GM18508 (cell line): ENCODE measurements at regions not wholly inside any gene's neighbourhood (a gene's known extent, or its start where the extent isn't known, plus 50 kb on each side); places are given as distances from the start of the nearest gene placed in this dataset.

Experiments used
- ATAC-seq: cut with Tn5 transposase; IDR thresholded peaks from one replicate; pipeline ENCODE4 v1.9.1; 2021; ENCODE audit warnings: moderate number of reproducible peaks; ENCODE audit not compliant: insufficient read depth, unreplicated experiment

GRCh38 chr22:47269516-47270088 lies 507.2 kb downstream of the TBC1D22A start:
- ATAC-seq, result no peak

- no peak for ATAC-seq
These were observed 505.2 kb downstream of the TBC1D22A start for GRCh38 chr22:47267513-47268282.

GRCh38 chr22:47266329-47266728 lies 503.9 kb downstream of the TBC1D22A start:
- no peak for ATAC-seq

GRCh38 chr22:47260551-47260950 lies 498.1 kb downstream of the TBC1D22A start:
- no peak for ATAC-seq

- ATAC-seq, result no peak
These were observed 497.5 kb downstream of the TBC1D22A start for GRCh38 chr22:47259990-47260389.

- ATAC-seq, result no peak
These were observed 496.6 kb downstream of the TBC1D22A start for GRCh38 chr22:47259049-47259448.

GRCh38 chr22:47257976-47258375 lies 495.5 kb downstream of the TBC1D22A start:
- ATAC-seq, result no peak

- ATAC-seq, result no peak
These were observed 495.1 kb downstream of the TBC1D22A start for GRCh38 chr22:47257566-47257965.

- ATAC-seq, result no peak
These were observed 489.5 kb downstream of the TBC1D22A start for GRCh38 chr22:47251911-47252310.

- ATAC-seq, result no peak
These were observed 488.7 kb downstream of the TBC1D22A start for GRCh38 chr22:47250995-47251765.

- no peak for ATAC-seq
These were observed 487.0 kb downstream of the TBC1D22A start for GRCh38 chr22:47249370-47249928.

- ATAC-seq, result no peak
These were observed 486.5 kb downstream of the TBC1D22A start for GRCh38 chr22:47248925-47249324.

GRCh38 chr22:47247579-47248240 lies 485.3 kb downstream of the TBC1D22A start:
- ATAC-seq, result no peak

GRCh38 chr22:47245786-47246185 lies 483.3 kb downstream of the TBC1D22A start:
- ATAC-seq, result no peak

GRCh38 chr22:47245286-47245685 lies 482.8 kb downstream of the TBC1D22A start:
- ATAC-seq, result no peak

- no peak for ATAC-seq
These were observed 477.7 kb downstream of the TBC1D22A start for GRCh38 chr22:47240116-47240515.

GRCh38 chr22:47239474-47239860 lies 477.0 kb downstream of the TBC1D22A start:
- no peak for ATAC-seq

- ATAC-seq, result no peak
These were observed 476.4 kb downstream of the TBC1D22A start for GRCh38 chr22:47238690-47239473.

GRCh38 chr22:47237890-47238480 lies 475.5 kb downstream of the TBC1D22A start:
- ATAC-seq, result no peak
